Sigmoid colon (tissue), 4 donors: ENCODE measurements at regions not wholly inside any gene's neighbourhood (a gene's known extent, or its start where the extent isn't known, plus 50 kb on each side); places are given as distances from the start of the nearest gene placed in this dataset.

Experiments used
- EP300 ChIP-seq, 4 donors: sonication (generic); formaldehyde crosslinking; IDR thresholded peaks; one replicate each; pipeline ENCODE4 v1.6.1; 2017; ENCODE audit warnings: antibody characterized with exemption in 4 of 4
- POLR2A ChIP-seq, 2 donors: fragments of 450-650 bp; IDR thresholded peaks; one replicate each; pipeline ENCODE4 v1.6.1; 2016; ENCODE audit warnings: antibody characterized with exemption in 2 of 2, mild to moderate bottlenecking in 2 of 2, moderate library complexity in 2 of 2
- POLR2AphosphoS5 ChIP-seq, 4 donors: sonication (generic); formaldehyde crosslinking; IDR thresholded peaks; one replicate each; pipeline ENCODE4 v1.6.1; 2017; ENCODE audit warnings: antibody characterized with exemption in 4 of 4
- TF ChIP-seq, protein P1 (sequence below), 4 experiments: fragments of 450-650 bp in 3 of 4; fragments of 200-600 bp in 1 of 4; IDR thresholded peaks; one replicate each; pipeline ENCODE4 v1.5.1; 2016 to 2019; ENCODE audit warnings: antibody characterized with exemption in 4 of 4, mild to moderate bottlenecking in 3 of 4, moderate library complexity in 2 of 4

DNA sequence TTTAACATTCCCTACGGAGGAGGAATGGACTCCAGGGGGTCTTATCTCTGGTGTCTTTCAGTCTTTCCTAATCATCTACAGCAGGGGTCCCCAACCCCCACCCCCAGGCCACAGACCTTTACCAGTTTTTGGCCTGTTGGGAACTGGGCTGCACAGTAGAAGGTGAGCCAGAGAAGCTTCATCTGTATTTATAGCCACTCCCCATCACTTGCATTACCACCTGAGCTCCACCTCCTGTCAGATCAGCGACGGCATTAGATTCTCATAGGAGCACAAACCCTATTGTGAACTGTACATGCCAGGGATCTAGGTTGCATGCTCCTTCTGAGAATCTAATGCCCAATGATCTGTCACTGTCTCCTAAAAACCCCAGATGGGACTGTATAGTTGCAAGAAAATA lies 120.0 kb upstream of the TMTC4 start:
- TF ChIP-seq, protein P1, sequence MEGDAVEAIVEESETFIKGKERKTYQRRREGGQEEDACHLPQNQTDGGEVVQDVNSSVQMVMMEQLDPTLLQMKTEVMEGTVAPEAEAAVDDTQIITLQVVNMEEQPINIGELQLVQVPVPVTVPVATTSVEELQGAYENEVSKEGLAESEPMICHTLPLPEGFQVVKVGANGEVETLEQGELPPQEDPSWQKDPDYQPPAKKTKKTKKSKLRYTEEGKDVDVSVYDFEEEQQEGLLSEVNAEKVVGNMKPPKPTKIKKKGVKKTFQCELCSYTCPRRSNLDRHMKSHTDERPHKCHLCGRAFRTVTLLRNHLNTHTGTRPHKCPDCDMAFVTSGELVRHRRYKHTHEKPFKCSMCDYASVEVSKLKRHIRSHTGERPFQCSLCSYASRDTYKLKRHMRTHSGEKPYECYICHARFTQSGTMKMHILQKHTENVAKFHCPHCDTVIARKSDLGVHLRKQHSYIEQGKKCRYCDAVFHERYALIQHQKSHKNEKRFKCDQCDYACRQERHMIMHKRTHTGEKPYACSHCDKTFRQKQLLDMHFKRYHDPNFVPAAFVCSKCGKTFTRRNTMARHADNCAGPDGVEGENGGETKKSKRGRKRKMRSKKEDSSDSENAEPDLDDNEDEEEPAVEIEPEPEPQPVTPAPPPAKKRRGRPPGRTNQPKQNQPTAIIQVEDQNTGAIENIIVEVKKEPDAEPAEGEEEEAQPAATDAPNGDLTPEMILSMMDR (IDR thresholded peaks at IDR 0.05) = no peak
- no peak for TF ChIP-seq POLR2AphosphoS5 (IDR thresholded peaks at IDR 0.05)
- TF ChIP-seq EP300 (IDR thresholded peaks at IDR 0.05) = no peak
- TF ChIP-seq POLR2A (IDR thresholded peaks at IDR 0.05) = no peak
